ENCODE measurements at regions not wholly inside any gene's neighbourhood (a gene's known extent, or its start where the extent isn't known, plus 50 kb on each side); places are given as distances from the start of the nearest gene placed in this dataset.

- DNase-seq (ENCODE audit: low read depth), result no peak
- no peaks in the 10 kb centered on the region for H3K36me3 ChIP-seq (ENCODE audit: control insufficient read depth, insufficient read depth, low read length)
- TF ChIP-seq CTCF (IDR thresholded peaks at IDR 0.05; ENCODE audit: insufficient read depth, low read length, poor library complexity, severe bottlenecking), result no peak
- H3K4me3 ChIP-seq (ENCODE audit: low read depth, low read length), result no peak overlapping the region
- H3K27me3 ChIP-seq (ENCODE audit: control insufficient read depth, insufficient read depth, low read length), result no peaks in the 10 kb centered on the region
Observed at GRCh38 chr2:67066782-67067181, 330.4 kb upstream of the ETAA1 start.

GRCh38 chr2:67067656-67068055 is 329.5 kb upstream of the ETAA1 start:
- no peak for TF ChIP-seq CTCF (IDR thresholded peaks at IDR 0.05; ENCODE audit: insufficient read depth, low read length, poor library complexity, severe bottlenecking)
- Histone ChIP-seq H3K4me3 (ENCODE audit: low read depth, low read length) (no peak overlapping the region), H3K27me3 (ENCODE audit: control insufficient read depth, insufficient read depth, low read length) (no peaks in the 10 kb centered on the region), H3K36me3 (ENCODE audit: control insufficient read depth, insufficient read depth, low read length) (no peaks in the 10 kb centered on the region)
- no peak for DNase-seq (ENCODE audit: low read depth)

GRCh38 chr2:67070826-67071225 is 326.3 kb upstream of the ETAA1 start:
- Histone ChIP-seq H3K4me3 (ENCODE audit: low read depth, low read length) (no peak overlapping the region), H3K36me3 (ENCODE audit: control insufficient read depth, insufficient read depth, low read length) (no peaks in the 10 kb centered on the region), H3K27me3 (ENCODE audit: control insufficient read depth, insufficient read depth, low read length) (no peaks in the 10 kb centered on the region)
- no peak for DNase-seq (ENCODE audit: low read depth)
- no peak for TF ChIP-seq CTCF (IDR thresholded peaks at IDR 0.05; ENCODE audit: insufficient read depth, low read length, poor library complexity, severe bottlenecking)

GRCh38 chr2:67075056-67075455 is 322.1 kb upstream of the ETAA1 start:
- Histone ChIP-seq H3K36me3 (ENCODE audit: control insufficient read depth, insufficient read depth, low read length) (no peaks in the 10 kb centered on the region), H3K4me3 (ENCODE audit: low read depth, low read length) (no peak overlapping the region), H3K27me3 (ENCODE audit: control insufficient read depth, insufficient read depth, low read length) (no peaks in the 10 kb centered on the region)
- no peak for TF ChIP-seq CTCF (IDR thresholded peaks at IDR 0.05; ENCODE audit: insufficient read depth, low read length, poor library complexity, severe bottlenecking)
- DNase-seq (ENCODE audit: low read depth), result no peak

- no peak for TF ChIP-seq CTCF (IDR thresholded peaks at IDR 0.05; ENCODE audit: insufficient read depth, low read length, poor library complexity, severe bottlenecking)
Observed at GRCh38 chr2:67075530-67076238, 321.4 kb upstream of the ETAA1 start.

GRCh38 chr2:67076239-67076624 is 320.9 kb upstream of the ETAA1 start:
- Histone ChIP-seq H3K4me3 (ENCODE audit: low read depth, low read length) (no peak overlapping the region), H3K36me3 (ENCODE audit: control insufficient read depth, insufficient read depth, low read length) (no peaks in the 10 kb centered on the region), H3K27me3 (ENCODE audit: control insufficient read depth, insufficient read depth, low read length) (no peaks in the 10 kb centered on the region)
- DNase-seq (ENCODE audit: low read depth), result no peak
- TF ChIP-seq CTCF (IDR thresholded peaks at IDR 0.05; ENCODE audit: insufficient read depth, low read length, poor library complexity, severe bottlenecking), result no peak

More at GRCh38 chr2:67075530-67076238, 321.4 kb upstream of the ETAA1 start:
- no peak overlapping the region for H3K4me3 ChIP-seq (ENCODE audit: low read depth, low read length)
- no peaks in the 10 kb centered on the region for H3K27me3 ChIP-seq (ENCODE audit: control insufficient read depth, insufficient read depth, low read length)
- DNase-seq (ENCODE audit: low read depth), result no peak
- H3K36me3 ChIP-seq (ENCODE audit: control insufficient read depth, insufficient read depth, low read length), result no peaks in the 10 kb centered on the region
